HEK293 (cell line): ENCODE measurements at regions not wholly inside any gene's neighbourhood (a gene's known extent, or its start where the extent isn't known, plus 50 kb on each side); places are given as distances from the start of the nearest gene placed in this dataset.

Source experiments
- IKZF3 ChIP-seq: fragments of 450-650 bp; IDR thresholded peaks from 2 replicates; pipeline ENCODE4 v1.5.0; 2018; ENCODE audit warnings: missing biosample characterization, mild to moderate bottlenecking, missing genetic modification characterization, moderate library complexity
- ZBTB7A ChIP-seq: fragments of 450-650 bp; formaldehyde crosslinking; IDR thresholded peaks from 2 replicates; pipeline ENCODE4 v1.5.1; 2016; ENCODE audit warnings: low read depth, missing biosample characterization, missing genetic modification characterization
- ZNF175 ChIP-seq: fragments of 450-650 bp; formaldehyde crosslinking; IDR thresholded peaks from 2 replicates; pipeline ENCODE4 v1.5.1; 2016; ENCODE audit warnings: missing biosample characterization, missing genetic modification characterization
- ZNF221 ChIP-seq: fragments of 450-650 bp; formaldehyde crosslinking; IDR thresholded peaks from 2 replicates; pipeline ENCODE4 v1.5.1; 2017; ENCODE audit warnings: missing biosample characterization, missing genetic modification characterization, borderline replicate concordance
- ZNF274 ChIP-seq, 2 experiments: fragments of 200-500 bp in 1 of 2; fragments of 450-650 bp in 1 of 2; sonication (Bioruptor generic) in 1 of 2; formaldehyde crosslinking in 1 of 2; IDR thresholded peaks; 2 replicates each; pipeline versions ENCODE4 v1.5.1 to v1.6.1; 2014 to 2016; ENCODE audit warnings: borderline replicate concordance in 1 of 2, inconsistent platforms in 1 of 2, low read length in 1 of 2, missing biosample characterization in 1 of 2, missing genetic modification characterization in 1 of 2
- ZNF416 ChIP-seq: fragments of 450-650 bp; formaldehyde crosslinking; IDR thresholded peaks from 2 replicates; pipeline ENCODE4 v1.5.1; 2016; ENCODE audit warnings: missing biosample characterization, missing genetic modification characterization
- ZNF707 ChIP-seq: fragments of 450-650 bp; formaldehyde crosslinking; IDR thresholded peaks from 2 replicates; pipeline ENCODE4 v1.5.1; 2016; ENCODE audit warnings: missing biosample characterization, missing genetic modification characterization
- ZNF76 ChIP-seq: fragments of 450-650 bp; formaldehyde crosslinking; IDR thresholded peaks from 2 replicates; pipeline ENCODE4; 2016; ENCODE audit warnings: low read depth, missing biosample characterization, missing genetic modification characterization, borderline replicate concordance
- TF ChIP-seq, protein P1 (sequence below): fragments of 450-650 bp; formaldehyde crosslinking; IDR thresholded peaks from 2 replicates; pipeline ENCODE4 v1.5.1; 2016; ENCODE audit warnings: missing biosample characterization, missing genetic modification characterization
- TF ChIP-seq, protein P2 (sequence below): fragments of 450-650 bp; formaldehyde crosslinking; IDR thresholded peaks from 2 replicates; pipeline ENCODE4 v1.5.1; 2016; ENCODE audit warnings: missing biosample characterization, missing genetic modification characterization
- TF ChIP-seq, protein P3 (sequence below): fragments of 450-650 bp; formaldehyde crosslinking; optimal IDR thresholded peaks from 2 replicates; pipeline ENCODE3; 2016; ENCODE audit warnings: missing biosample characterization, mild to moderate bottlenecking, missing genetic modification characterization
- TF ChIP-seq, protein P4 (sequence below): fragments of 450-650 bp; formaldehyde crosslinking; conservative IDR thresholded peaks from 2 replicates; pipeline ENCODE4 v1.5.1; 2016; ENCODE audit warnings: low read depth, missing biosample characterization, missing genetic modification characterization
- TF ChIP-seq, protein P5 (sequence below): fragments of 450-650 bp; formaldehyde crosslinking; IDR thresholded peaks from 2 replicates; pipeline ENCODE4 v1.5.1; 2016; ENCODE audit warnings: missing biosample characterization, missing genetic modification characterization

DNA sequence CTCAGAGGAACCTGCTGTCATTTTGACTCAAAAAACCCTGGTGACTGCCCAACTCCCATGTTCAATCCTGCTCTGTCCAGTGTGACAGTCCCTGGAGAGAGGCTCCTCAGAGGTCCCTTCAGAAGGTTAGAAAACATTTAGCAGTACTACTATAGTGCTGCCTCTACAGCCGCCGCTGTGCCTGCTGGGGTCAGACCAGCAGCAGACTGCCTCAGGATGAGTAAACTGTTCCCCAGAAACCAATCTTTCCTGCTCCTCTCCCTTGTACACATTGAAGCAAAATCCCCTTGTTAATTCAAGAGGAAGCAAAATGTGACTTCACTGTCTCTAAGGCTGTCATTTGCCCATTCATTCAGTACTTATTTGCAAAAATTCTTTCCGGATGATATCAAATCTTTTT, 94.8 kb upstream of the SMARCA2 start:
- TF ChIP-seq ZBTB7A (tag by site-specific recombination) = no peak
- TF ChIP-seq, protein P1, sequence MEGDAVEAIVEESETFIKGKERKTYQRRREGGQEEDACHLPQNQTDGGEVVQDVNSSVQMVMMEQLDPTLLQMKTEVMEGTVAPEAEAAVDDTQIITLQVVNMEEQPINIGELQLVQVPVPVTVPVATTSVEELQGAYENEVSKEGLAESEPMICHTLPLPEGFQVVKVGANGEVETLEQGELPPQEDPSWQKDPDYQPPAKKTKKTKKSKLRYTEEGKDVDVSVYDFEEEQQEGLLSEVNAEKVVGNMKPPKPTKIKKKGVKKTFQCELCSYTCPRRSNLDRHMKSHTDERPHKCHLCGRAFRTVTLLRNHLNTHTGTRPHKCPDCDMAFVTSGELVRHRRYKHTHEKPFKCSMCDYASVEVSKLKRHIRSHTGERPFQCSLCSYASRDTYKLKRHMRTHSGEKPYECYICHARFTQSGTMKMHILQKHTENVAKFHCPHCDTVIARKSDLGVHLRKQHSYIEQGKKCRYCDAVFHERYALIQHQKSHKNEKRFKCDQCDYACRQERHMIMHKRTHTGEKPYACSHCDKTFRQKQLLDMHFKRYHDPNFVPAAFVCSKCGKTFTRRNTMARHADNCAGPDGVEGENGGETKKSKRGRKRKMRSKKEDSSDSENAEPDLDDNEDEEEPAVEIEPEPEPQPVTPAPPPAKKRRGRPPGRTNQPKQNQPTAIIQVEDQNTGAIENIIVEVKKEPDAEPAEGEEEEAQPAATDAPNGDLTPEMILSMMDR (tag by site-specific recombination) = no peak
- no peak for TF ChIP-seq ZNF175
- TF ChIP-seq, protein P2, sequence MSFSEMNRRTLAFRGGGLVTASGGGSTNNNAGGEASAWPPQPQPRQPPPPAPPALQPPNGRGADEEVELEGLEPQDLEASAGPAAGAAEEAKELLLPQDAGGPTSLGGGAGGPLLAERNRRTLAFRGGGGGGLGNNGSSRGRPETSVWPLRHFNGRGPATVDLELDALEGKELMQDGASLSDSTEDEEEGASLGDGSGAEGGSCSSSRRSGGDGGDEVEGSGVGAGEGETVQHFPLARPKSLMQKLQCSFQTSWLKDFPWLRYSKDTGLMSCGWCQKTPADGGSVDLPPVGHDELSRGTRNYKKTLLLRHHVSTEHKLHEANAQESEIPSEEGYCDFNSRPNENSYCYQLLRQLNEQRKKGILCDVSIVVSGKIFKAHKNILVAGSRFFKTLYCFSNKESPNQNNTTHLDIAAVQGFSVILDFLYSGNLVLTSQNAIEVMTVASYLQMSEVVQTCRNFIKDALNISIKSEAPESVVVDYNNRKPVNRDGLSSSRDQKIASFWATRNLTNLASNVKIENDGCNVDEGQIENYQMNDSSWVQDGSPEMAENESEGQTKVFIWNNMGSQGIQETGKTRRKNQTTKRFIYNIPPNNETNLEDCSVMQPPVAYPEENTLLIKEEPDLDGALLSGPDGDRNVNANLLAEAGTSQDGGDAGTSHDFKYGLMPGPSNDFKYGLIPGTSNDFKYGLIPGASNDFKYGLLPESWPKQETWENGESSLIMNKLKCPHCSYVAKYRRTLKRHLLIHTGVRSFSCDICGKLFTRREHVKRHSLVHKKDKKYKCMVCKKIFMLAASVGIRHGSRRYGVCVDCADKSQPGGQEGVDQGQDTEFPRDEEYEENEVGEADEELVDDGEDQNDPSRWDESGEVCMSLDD (tag by site-specific recombination) = no peak
- TF ChIP-seq, protein P3, sequence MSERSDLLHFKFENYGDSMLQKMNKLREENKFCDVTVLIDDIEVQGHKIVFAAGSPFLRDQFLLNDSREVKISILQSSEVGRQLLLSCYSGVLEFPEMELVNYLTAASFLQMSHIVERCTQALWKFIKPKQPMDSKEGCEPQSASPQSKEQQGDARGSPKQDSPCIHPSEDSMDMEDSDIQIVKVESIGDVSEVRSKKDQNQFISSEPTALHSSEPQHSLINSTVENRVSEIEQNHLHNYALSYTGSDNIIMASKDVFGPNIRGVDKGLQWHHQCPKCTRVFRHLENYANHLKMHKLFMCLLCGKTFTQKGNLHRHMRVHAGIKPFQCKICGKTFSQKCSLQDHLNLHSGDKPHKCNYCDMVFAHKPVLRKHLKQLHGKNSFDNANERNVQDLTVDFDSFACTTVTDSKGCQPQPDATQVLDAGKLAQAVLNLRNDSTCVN (tag by site-specific recombination) = no peak
- TF ChIP-seq ZNF416 = no peak
- TF ChIP-seq, protein P4, sequence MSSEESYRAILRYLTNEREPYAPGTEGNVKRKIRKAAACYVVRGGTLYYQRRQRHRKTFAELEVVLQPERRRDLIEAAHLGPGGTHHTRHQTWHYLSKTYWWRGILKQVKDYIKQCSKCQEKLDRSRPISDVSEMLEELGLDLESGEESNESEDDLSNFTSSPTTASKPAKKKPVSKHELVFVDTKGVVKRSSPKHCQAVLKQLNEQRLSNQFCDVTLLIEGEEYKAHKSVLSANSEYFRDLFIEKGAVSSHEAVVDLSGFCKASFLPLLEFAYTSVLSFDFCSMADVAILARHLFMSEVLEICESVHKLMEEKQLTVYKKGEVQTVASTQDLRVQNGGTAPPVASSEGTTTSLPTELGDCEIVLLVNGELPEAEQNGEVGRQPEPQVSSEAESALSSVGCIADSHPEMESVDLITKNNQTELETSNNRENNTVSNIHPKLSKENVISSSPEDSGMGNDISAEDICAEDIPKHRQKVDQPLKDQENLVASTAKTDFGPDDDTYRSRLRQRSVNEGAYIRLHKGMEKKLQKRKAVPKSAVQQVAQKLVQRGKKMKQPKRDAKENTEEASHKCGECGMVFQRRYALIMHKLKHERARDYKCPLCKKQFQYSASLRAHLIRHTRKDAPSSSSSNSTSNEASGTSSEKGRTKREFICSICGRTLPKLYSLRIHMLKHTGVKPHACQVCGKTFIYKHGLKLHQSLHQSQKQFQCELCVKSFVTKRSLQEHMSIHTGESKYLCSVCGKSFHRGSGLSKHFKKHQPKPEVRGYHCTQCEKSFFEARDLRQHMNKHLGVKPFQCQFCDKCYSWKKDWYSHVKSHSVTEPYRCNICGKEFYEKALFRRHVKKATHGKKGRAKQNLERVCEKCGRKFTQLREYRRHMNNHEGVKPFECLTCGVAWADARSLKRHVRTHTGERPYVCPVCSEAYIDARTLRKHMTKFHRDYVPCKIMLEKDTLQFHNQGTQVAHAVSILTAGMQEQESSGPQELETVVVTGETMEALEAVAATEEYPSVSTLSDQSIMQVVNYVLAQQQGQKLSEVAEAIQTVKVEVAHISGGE (tag by site-specific recombination) = no peak
- TF ChIP-seq, protein P5, sequence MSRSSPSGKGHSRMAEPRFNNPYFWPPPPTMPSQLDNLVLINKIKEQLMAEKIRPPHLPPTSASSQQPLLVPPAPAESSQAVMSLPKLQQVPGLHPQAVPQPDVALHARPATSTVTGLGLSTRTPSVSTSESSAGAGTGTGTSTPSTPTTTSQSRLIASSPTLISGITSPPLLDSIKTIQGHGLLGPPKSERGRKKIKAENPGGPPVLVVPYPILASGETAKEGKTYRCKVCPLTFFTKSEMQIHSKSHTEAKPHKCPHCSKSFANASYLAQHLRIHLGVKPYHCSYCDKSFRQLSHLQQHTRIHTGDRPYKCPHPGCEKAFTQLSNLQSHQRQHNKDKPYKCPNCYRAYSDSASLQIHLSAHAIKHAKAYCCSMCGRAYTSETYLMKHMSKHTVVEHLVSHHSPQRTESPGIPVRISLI = no peak
- no peak for TF ChIP-seq ZNF707 (tag by site-specific recombination)
- TF ChIP-seq ZNF76 (tag by site-specific recombination) = no peak
- no peak for TF ChIP-seq ZNF274 (IDR thresholded peaks at IDR 0.05; ENCODE audit: low read length)
- no peak for TF ChIP-seq ZNF274 (tag by site-specific recombination; IDR thresholded peaks at IDR 0.05; ENCODE audit: borderline replicate concordance)
- TF ChIP-seq IKZF3 (tag by site-specific recombination) = no peak
- TF ChIP-seq ZNF221 (tag by site-specific recombination) = no peak
